GM12891 (cell line): ENCODE measurements at regions not wholly inside any gene's neighbourhood (a gene's known extent, or its start where the extent isn't known, plus 50 kb on each side); places are given as distances from the start of the nearest gene placed in this dataset.

ENCODE experiments used
- POLR2A ChIP-seq: IDR thresholded peaks from 2 replicates; pipeline ENCODE4 v1.6.1; 2011; ENCODE audit warnings: low read depth, low read length, control low read depth
- POLR2AphosphoS5 ChIP-seq: IDR thresholded peaks from 2 replicates; pipeline ENCODE4 v1.6.1; 2011; ENCODE audit warnings: low read depth, low read length, control low read depth

GRCh38 chr2:58860586-58860985, 619.5 kb upstream of the FANCL start:
- TF ChIP-seq POLR2AphosphoS5 (no peak), POLR2A (no peak)
